GM23338 (cell line): ENCODE measurements at regions not wholly inside any gene's neighbourhood (a gene's known extent, or its start where the extent isn't known, plus 50 kb on each side); places are given as distances from the start of the nearest gene placed in this dataset.

Experiments used
- ATAC-seq: fragments of 200-7000 bp; cut with Tn5 transposase; 3 replicates; pipeline ENCODE4 v1.9.1; 2020
- DNase-seq: peaks from one replicate; pipeline ENCODE4 v3.0.0-alpha.2; 2015; ENCODE audit warnings: low spot score
- H2AFZ ChIP-seq: fragments of 200-600 bp; sonication (generic); 2 replicates; pipeline ENCODE4 v1.8.0; 2016; ENCODE audit warnings: antibody characterized with exemption, mild to moderate bottlenecking, moderate library complexity
- H3F3A ChIP-seq: fragments of 200-600 bp; sonication (generic); replicated peaks from 2 replicates; pipeline ENCODE4 v1.8.0; 2017; ENCODE audit warnings: antibody characterized with exemption, mixed run types, low read depth
- H3K27ac ChIP-seq: fragments of 200-600 bp; sonication (generic); 2 replicates; pipeline ENCODE4 v1.6.1; 2016; ENCODE audit warnings: low read depth
- H3K27me3 ChIP-seq: fragments of 200-600 bp; sonication (generic); 2 replicates; pipeline ENCODE4 v1.8.0; 2016; ENCODE audit warnings: mild to moderate bottlenecking, mixed run types, moderate library complexity; ENCODE audit not compliant: insufficient read depth
- H3K36me3 ChIP-seq: fragments of 200-600 bp; sonication (generic); 2 replicates; pipeline ENCODE4 v1.8.0; 2016; ENCODE audit warnings: mild to moderate bottlenecking; ENCODE audit not compliant: insufficient read depth
- H3K4me1 ChIP-seq: fragments of 200-600 bp; sonication (generic); 2 replicates; pipeline ENCODE4 v1.8.0; 2016; ENCODE audit warnings: mild to moderate bottlenecking, moderate library complexity; ENCODE audit not compliant: insufficient read depth
- H3K4me2 ChIP-seq: fragments of 200-600 bp; sonication (generic); 2 replicates; pipeline ENCODE4 v1.7.1; 2017; ENCODE audit warnings: mixed run types
- H3K4me3 ChIP-seq: fragments of 200-600 bp; sonication (generic); 2 replicates; pipeline ENCODE4 v1.6.1; 2016; ENCODE audit warnings: mixed run types
- H3K79me2 ChIP-seq: fragments of 200-600 bp; sonication (generic); replicated peaks from 2 replicates; pipeline ENCODE4 v1.8.0; 2017; ENCODE audit warnings: mild to moderate bottlenecking; ENCODE audit not compliant: insufficient read depth
- H3K9me2 ChIP-seq: fragments of 200-600 bp; sonication (generic); 2 replicates; pipeline ENCODE4 v1.8.0; 2017; ENCODE audit not compliant: insufficient read depth
- H4K20me1 ChIP-seq: fragments of 200-600 bp; sonication (generic); replicated peaks from 2 replicates; pipeline ENCODE4 v1.8.0; 2017; ENCODE audit warnings: mild to moderate bottlenecking; ENCODE audit not compliant: insufficient read depth
- H3K27ac Mint-ChIP-seq: 2 replicates; pipeline ENCODE4 v1.8.0; 2020; ENCODE audit warnings: inconsistent platforms, mild to moderate bottlenecking, moderate library complexity, mixed read lengths
- H3K27me3 Mint-ChIP-seq: 3 replicates; pipeline ENCODE4 v1.8.0; 2022; ENCODE audit warnings: low read depth, mild to moderate bottlenecking, moderate library complexity, mixed read lengths, inconsistent platforms; ENCODE audit not compliant: insufficient read depth, poor library complexity
- H3K36me3 Mint-ChIP-seq: 3 replicates; pipeline ENCODE4 v1.8.0; 2021; ENCODE audit warnings: low read depth, mild to moderate bottlenecking, inconsistent platforms, moderate library complexity, mixed read lengths
- H3K4me1 Mint-ChIP-seq: 3 replicates; pipeline ENCODE4 v1.8.0; 2020; ENCODE audit warnings: mild to moderate bottlenecking, inconsistent platforms, mixed read lengths
- H3K4me3 Mint-ChIP-seq: 3 replicates; pipeline ENCODE4 v1.8.0; 2021; ENCODE audit warnings: moderate library complexity, mild to moderate bottlenecking, inconsistent platforms, mixed read lengths
- H3K9me3 Mint-ChIP-seq: 3 replicates; pipeline ENCODE4 v1.8.0; 2020; ENCODE audit warnings: moderate library complexity, mild to moderate bottlenecking, inconsistent platforms, mixed read lengths
- EZH2 ChIP-seq: fragments of 200-600 bp; sonication (generic); IDR thresholded peaks from one replicate; pipeline ENCODE4 v1.8.0; 2017; ENCODE audit warnings: antibody characterized with exemption, mild to moderate bottlenecking, low read depth; ENCODE audit not compliant: unreplicated experiment
- JUNB ChIP-seq: IDR thresholded peaks from one replicate; pipeline ENCODE4 v1.6.1; 2016; ENCODE audit warnings: antibody characterized with exemption; ENCODE audit not compliant: unreplicated experiment
- POLR2AphosphoS5 ChIP-seq: IDR thresholded peaks from 2 replicates; pipeline ENCODE4 v1.6.1; 2016; ENCODE audit warnings: antibody characterized with exemption, low read depth
- REST ChIP-seq: IDR thresholded peaks from one replicate; pipeline ENCODE4 v1.6.1; 2018; ENCODE audit warnings: antibody characterized with exemption; ENCODE audit not compliant: unreplicated experiment
- TF ChIP-seq, protein P1 (sequence below): IDR thresholded peaks from 2 replicates; pipeline ENCODE4 v1.6.1; 2016; ENCODE audit warnings: antibody characterized with exemption

DNA sequence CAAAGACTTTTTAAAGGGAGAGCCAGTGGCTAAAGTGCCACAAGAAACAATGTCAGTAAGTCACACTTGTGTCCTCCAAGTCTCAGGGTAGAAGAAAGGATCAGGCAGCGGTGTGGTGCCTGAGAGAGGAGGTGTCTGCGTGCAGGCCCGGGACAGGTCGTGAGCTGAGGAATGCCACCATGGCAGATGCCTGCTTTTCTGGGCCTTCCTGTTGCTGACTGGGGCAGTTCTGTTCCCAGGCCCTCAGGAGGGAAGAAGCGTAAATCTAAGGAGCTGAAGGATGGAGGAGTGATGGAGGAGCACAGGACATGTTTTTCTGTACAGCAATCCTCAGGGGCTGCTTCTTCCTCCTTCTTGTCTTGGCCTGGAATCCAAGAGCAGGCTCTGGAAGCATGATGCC, 165.8 kb downstream of the ZBTB18 start:
- Mint-ChIP-seq H3K36me3 (peaks cover 3% of the 10 kb centered on the region; the same call in 2 of the 3 replicates), H3K4me1 (peaks cover 8% of the 10 kb centered on the region; the same call in 2 of the 3 replicates), H3K9me3 (peaks cover 9% of the 10 kb centered on the region; the same call in 2 of the 3 replicates), H3K4me3 (no peak overlapping the region), H3K27me3 (peaks cover 4% of the 10 kb centered on the region), H3K27ac (no peak overlapping the region)
- no peak overlapping the region for H3K27ac ChIP-seq
- ATAC-seq (no peak), DNase-seq (no peak)
- H3K27me3 ChIP-seq, result no peaks in the 10 kb centered on the region
- no peaks in the 10 kb centered on the region; the same call in 1 of the 2 replicates for H3K9me2 ChIP-seq
- H3K79me2 ChIP-seq, result no peaks in the 10 kb centered on the region
- no peak overlapping the region for H2AFZ ChIP-seq
- no peaks in the 10 kb centered on the region for H3K4me1 ChIP-seq
- H3K4me3 ChIP-seq, result no peak overlapping the region
- no peak overlapping the region for H3K4me2 ChIP-seq
- no peaks in the 10 kb centered on the region for H3F3A ChIP-seq
- H4K20me1 ChIP-seq, result no peaks in the 10 kb centered on the region
- TF ChIP-seq EZH2 (no peak), POLR2AphosphoS5 (no peak), JUNB (no peak)
- TF ChIP-seq, protein P1, sequence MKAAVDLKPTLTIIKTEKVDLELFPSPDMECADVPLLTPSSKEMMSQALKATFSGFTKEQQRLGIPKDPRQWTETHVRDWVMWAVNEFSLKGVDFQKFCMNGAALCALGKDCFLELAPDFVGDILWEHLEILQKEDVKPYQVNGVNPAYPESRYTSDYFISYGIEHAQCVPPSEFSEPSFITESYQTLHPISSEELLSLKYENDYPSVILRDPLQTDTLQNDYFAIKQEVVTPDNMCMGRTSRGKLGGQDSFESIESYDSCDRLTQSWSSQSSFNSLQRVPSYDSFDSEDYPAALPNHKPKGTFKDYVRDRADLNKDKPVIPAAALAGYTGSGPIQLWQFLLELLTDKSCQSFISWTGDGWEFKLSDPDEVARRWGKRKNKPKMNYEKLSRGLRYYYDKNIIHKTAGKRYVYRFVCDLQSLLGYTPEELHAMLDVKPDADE, result no peak
- H3K36me3 ChIP-seq, result no peaks in the 10 kb centered on the region

- H3K4me2 ChIP-seq, result no peak overlapping the region
- no peak overlapping the region for H3K4me3 ChIP-seq
- DNase-seq, result no peak
- Mint-ChIP-seq H3K27me3 (peaks cover 4% of the 10 kb centered on the region), H3K9me3 (peaks cover 9% of the 10 kb centered on the region; the same call in 2 of the 3 replicates), H3K4me3 (no peak overlapping the region), H3K36me3 (peaks cover 3% of the 10 kb centered on the region; the same call in 2 of the 3 replicates), H3K27ac (no peak overlapping the region), H3K4me1 (peaks cover 8% of the 10 kb centered on the region; the same call in 2 of the 3 replicates)
- H3K4me1 ChIP-seq, result no peaks in the 10 kb centered on the region
- H3K36me3 ChIP-seq, result no peaks in the 10 kb centered on the region
- no peaks in the 10 kb centered on the region for H4K20me1 ChIP-seq
- no peak overlapping the region for H3K27ac ChIP-seq
- no peaks in the 10 kb centered on the region for H3K79me2 ChIP-seq
- no peaks in the 10 kb centered on the region; the same call in 1 of the 2 replicates for H3K9me2 ChIP-seq
- H2AFZ ChIP-seq, result no peak overlapping the region; the same call in 1 of the 2 replicates
- TF ChIP-seq JUNB (no peak), REST (no peak)
- H3F3A ChIP-seq, result no peaks in the 10 kb centered on the region
- no peaks in the 10 kb centered on the region for H3K27me3 ChIP-seq
- no peak for ATAC-seq
Measured at GRCh38 chr1:244217711-244218110, 166.6 kb downstream of the ZBTB18 start.
